ENCODE measurements at regions not wholly inside any gene's neighbourhood (a gene's known extent, or its start where the extent isn't known, plus 50 kb on each side); places are given as distances from the start of the nearest gene placed in this dataset.

DNA sequence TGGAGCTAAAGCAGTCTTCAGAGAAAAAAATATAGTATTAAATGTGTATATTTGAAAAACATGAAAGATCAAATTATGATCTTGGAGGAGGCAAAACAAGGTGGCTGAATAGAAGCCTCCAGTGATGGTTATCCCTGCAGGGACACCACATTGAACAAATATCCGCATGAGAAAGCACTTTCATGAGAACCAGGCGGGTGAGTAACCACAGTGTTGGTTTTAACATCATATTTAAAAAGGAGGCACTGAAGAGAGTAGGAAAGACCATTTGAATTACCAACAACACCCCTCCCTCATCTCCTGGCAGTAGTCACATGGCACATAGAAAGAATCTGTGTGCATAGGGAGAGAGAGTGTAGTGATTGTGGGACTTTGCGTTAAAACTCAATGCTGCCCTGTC lies 759.6 kb upstream of the NRXN1 start:
- H3K27me3 ChIP-seq = no peaks in the 10 kb centered on the region
- no peaks in the 10 kb centered on the region for H3K36me3 ChIP-seq
- no peak overlapping the region for H3K4me3 ChIP-seq
- H3K4me1 ChIP-seq = no peaks in the 10 kb centered on the region
- no peak for TF ChIP-seq POLR2A (IDR thresholded peaks at IDR 0.05)
- TF ChIP-seq, protein P1, sequence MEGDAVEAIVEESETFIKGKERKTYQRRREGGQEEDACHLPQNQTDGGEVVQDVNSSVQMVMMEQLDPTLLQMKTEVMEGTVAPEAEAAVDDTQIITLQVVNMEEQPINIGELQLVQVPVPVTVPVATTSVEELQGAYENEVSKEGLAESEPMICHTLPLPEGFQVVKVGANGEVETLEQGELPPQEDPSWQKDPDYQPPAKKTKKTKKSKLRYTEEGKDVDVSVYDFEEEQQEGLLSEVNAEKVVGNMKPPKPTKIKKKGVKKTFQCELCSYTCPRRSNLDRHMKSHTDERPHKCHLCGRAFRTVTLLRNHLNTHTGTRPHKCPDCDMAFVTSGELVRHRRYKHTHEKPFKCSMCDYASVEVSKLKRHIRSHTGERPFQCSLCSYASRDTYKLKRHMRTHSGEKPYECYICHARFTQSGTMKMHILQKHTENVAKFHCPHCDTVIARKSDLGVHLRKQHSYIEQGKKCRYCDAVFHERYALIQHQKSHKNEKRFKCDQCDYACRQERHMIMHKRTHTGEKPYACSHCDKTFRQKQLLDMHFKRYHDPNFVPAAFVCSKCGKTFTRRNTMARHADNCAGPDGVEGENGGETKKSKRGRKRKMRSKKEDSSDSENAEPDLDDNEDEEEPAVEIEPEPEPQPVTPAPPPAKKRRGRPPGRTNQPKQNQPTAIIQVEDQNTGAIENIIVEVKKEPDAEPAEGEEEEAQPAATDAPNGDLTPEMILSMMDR (IDR thresholded peaks at IDR 0.05) = no peak
- intact Hi-C loops (cut with DNase I; ENCODE audit: low total_unique reads) = no loop called here
- no peaks in the 10 kb centered on the region for H3K9me3 ChIP-seq
- DNase-seq = no peak
- H3K27ac ChIP-seq = no peak overlapping the region

DNA sequence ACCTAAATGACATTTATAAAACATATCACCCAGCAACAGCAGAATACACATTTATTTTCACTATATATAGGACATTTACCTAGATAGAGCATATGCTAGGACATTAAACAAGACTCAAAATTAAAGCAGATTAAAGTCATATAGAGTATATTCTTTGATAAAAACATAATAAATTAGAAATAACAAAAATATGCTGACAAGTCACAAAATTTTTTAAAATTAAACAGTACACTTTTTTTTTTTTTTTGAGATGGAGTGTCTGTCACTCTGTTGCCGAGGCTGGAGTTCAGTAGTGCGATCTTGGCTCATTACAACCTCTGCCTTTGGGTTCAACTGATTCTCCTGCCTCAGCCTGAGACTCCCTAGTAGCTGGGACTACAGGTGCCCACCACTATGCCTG lies 758.9 kb upstream of the NRXN1 start:
- no peak for DNase-seq
- Histone ChIP-seq H3K27me3 (no peaks in the 10 kb centered on the region), H3K36me3 (no peaks in the 10 kb centered on the region), H3K9me3 (no peaks in the 10 kb centered on the region), H3K4me3 (no peak overlapping the region), H3K4me1 (no peaks in the 10 kb centered on the region), H3K27ac (no peak overlapping the region)
- TF ChIP-seq, protein P1 (IDR thresholded peaks at IDR 0.05) = no peak
- no peak for TF ChIP-seq POLR2A (IDR thresholded peaks at IDR 0.05)
- intact Hi-C loops (cut with DNase I; ENCODE audit: low total_unique reads) = no loop called here

DNA sequence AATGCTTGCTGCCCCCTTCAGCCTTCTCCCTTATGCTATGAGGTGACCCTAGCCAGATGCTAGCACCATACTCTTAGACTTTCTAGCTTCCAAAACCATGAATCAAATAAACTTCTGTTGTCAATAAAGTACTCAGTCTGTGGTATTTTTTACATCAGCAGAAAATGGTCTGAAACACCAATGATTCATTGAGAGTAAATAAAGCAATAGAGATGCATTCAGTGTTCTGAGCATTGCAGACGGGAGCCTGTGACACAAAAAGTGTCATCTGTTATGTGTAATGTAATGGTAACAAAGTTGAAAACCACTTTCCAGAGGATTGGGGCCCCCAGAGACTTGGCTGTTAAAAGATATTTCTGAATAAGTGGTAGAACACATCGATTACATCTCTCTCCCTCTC lies 758.0 kb upstream of the NRXN1 start:
- TF ChIP-seq, protein P1 (IDR thresholded peaks at IDR 0.05) = no peak
- no peak for TF ChIP-seq POLR2A (IDR thresholded peaks at IDR 0.05)
- no peaks in the 10 kb centered on the region for H3K27me3 ChIP-seq
- H3K36me3 ChIP-seq = no peaks in the 10 kb centered on the region
- no peaks in the 10 kb centered on the region for H3K9me3 ChIP-seq
- no peaks in the 10 kb centered on the region for H3K4me1 ChIP-seq
- no peak for DNase-seq
- H3K4me3 ChIP-seq = no peak overlapping the region
- H3K27ac ChIP-seq = no peak overlapping the region
- intact Hi-C loops (cut with DNase I; ENCODE audit: low total_unique reads) = no loop called here

DNA sequence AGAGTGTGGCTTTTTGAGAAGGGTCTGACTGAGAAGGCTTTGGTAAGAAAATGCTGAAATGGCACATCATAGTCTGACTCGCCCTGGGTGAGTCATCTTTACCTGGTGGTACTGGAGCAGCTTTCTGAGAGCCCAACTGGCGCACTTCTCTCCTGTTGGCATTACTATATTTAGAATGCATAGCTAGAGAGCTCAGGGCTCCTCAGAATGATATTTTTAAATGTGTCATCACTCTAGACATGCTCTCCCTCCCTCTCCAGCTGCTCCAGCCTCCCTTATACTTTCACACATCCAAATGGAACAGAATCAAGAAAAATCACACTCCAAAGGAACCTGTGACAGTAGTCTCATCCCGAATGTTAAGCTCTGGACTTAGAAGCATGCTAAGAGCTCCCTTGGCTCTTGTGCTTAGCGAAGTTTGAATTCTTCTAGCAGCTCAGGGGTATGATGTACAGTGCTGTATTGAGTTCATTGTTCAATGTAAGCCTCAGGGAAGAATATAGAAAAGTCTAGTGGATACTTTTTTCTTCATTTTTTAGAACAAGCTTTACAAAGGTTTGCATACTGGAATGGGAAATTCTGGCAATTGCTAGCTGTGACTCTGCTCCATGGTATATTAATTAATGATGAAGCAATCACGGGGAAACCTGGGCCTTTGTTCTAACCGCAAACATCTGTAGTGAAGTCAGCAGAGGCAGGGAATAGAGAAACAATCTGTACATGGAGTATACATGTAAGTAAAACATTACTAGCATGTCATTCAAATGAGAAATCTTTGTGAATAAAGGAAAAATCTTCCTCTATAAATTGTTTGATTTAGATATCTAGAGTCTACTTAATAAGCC lies 751.2 kb upstream of the NRXN1 start:
- H3K27me3 ChIP-seq = no peaks in the 10 kb centered on the region
- H3K27ac ChIP-seq = no peak overlapping the region
- intact Hi-C loops (cut with DNase I; ENCODE audit: low total_unique reads) = no loop called here
- no peaks in the 10 kb centered on the region for H3K9me3 ChIP-seq
- no peak overlapping the region for H3K4me3 ChIP-seq
- no peaks in the 10 kb centered on the region for H3K4me1 ChIP-seq
- DNase-seq = no peak
- TF ChIP-seq, protein P1 (IDR thresholded peaks at IDR 0.05) = no peak
- TF ChIP-seq POLR2A (IDR thresholded peaks at IDR 0.05) = no peak
- no peaks in the 10 kb centered on the region for H3K36me3 ChIP-seq

DNA sequence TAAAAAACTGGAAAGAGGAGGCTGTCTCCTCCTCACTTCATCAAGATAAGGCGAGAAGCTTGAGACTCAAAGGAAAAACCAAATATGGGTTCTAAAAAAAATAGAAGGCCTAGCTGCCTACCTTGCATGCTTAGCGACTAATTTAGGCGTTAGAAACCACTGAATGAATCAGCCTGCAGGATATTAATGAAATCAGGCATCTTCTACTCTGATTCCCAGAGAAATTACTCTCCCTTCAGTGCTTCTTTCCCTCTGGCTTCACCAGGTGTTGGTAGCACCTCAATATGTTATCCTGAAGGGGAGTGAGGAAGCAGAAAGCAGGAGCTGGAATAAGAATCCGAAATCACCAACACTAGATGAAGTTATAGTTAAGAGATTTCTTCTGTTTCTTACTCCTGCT lies 749.8 kb upstream of the NRXN1 start:
- no peak overlapping the region for H3K27ac ChIP-seq
- DNase-seq = no peak

More for the DNA sequence above, 749.8 kb upstream of the NRXN1 start:
- intact Hi-C loops (cut with DNase I; ENCODE audit: low total_unique reads) = no loop called here
- no peak overlapping the region for H3K4me3 ChIP-seq
- no peaks in the 10 kb centered on the region for H3K4me1 ChIP-seq
- no peaks in the 10 kb centered on the region for H3K36me3 ChIP-seq
- no peaks in the 10 kb centered on the region for H3K27me3 ChIP-seq
- no peaks in the 10 kb centered on the region for H3K9me3 ChIP-seq
- TF ChIP-seq, protein P1 (IDR thresholded peaks at IDR 0.05) = no peak
